Renal cortical epithelial cell (primary cell): ENCODE measurements at regions not wholly inside any gene's neighbourhood (a gene's known extent, or its start where the extent isn't known, plus 50 kb on each side); places are given as distances from the start of the nearest gene placed in this dataset.
"Not testable (repeated sequence)": the region's sequence is repeated elsewhere in the genome, so short reads cannot be mapped to it uniquely, and the experiment has no call there.

Source experiments
- DNase-seq: peaks from one replicate; pipeline ENCODE4 v3.0.0-alpha.2; 2011; ENCODE audit warnings: low read depth

DNA sequence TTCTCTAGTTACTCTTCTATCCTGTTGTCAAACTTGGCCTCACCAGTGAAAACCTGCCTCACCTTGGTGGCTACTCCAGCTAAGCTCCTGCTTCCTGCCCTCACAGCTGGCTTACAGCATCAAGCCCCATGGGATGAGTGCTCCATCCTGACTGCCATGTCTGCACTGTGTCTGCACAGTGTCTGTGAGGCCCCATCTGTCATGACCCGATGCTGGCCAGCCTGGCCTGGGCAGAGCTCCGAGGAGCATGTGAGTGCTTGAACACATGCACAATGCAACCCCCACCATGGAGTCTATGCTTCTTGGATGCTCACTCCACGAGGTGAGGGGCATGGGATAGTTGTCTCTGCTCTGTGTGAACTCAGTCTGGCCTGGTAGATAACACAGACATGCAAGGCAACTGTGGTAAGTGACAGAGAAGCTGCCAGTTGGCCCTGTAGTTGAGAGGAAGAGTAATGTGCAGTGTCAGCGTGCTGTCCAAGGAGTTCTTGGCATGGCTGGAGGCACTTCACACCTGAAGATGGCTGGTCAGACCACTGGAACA, 207.1 kb upstream of the ZNF32 start:
- DNase-seq = no peak

DNA sequence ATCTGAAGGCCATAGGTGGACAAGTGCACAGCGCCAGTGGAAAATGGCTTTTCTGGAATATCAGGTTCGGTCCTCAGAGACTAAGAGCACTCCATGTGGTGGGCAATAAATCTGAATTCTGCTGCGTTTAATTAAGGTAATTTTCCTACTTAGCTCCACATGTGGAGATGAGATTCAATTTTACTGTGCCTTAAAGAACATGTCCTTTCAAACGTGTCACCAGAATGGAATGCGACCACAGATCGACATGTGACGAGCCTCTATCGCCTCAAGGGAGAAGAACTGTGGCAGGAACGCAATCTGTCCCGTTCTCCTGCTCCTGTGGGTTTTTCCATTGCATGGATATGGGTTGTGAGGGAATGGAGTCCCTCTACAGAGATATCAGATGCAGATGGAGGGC, 205.3 kb upstream of the ZNF32 start:
- DNase-seq = no peak

DNA sequence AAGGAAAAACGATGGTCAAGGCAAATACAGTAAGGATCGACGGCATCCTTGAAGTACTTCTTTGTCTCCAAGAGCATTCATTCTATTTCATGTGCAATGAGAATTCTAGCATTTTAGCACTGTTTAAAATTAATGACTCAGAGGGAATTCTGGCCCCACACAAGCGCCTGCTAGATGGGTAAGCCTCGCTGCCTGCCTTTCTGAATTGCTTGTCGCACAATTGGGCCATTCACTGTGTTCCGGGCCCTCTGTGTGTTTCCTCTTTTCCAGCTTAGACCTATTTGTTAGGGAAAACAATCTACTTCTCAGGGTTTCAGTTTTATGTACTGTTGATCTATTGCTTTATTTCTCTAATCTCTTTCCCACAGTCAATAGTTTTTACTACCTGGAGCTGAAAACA, 204.7 kb upstream of the ZNF32 start:
- DNase-seq = no peak

DNA sequence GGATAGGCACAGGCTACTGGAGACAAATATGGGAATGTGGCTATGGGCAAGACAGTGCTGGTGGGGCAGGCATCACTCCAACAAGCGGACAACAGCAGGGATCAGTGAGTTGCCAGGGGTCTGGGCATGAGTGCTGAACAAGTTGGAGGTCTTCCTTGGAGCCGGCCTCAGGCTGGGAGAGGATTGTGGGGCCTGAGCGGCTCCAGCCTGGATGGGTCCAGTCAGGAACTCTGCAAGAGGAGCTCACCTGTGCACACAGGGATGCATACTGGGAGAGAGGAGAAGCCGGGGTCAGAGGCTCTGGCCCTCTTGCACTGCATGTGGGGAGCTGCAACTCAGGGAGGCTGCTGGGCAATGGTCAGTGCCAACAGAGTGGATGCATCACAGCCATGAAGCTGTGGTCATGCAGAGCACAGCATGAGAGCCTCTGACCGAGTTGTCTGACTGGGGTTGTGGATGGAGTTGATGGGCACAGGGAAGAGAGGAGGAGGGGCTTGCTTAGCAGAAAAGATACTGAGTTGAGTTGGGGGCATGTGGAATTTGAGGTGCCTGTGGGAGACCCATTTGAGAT, 204.0 kb upstream of the ZNF32 start:
- no peak for DNase-seq

DNA sequence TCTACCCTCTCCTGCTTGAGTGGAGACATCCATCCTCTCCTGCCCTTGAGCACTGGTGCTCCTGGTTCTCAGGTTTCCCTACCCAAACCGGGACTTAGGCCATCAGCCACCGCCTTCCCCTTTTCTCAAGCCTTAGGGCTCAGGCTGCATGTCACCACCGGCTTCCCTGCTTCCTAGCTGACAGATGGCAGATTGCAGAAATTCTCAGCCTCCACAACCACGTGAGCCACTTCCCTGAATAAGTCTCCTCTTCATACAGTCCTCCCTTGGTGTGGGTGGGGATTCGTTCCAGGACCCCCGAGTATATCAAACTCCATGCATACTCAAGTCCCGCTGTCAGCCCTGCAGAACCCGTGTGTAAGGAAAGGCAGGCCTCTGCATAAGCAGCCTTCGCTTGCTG, 203.5 kb upstream of the ZNF32 start:
- DNase-seq = no peak

DNA sequence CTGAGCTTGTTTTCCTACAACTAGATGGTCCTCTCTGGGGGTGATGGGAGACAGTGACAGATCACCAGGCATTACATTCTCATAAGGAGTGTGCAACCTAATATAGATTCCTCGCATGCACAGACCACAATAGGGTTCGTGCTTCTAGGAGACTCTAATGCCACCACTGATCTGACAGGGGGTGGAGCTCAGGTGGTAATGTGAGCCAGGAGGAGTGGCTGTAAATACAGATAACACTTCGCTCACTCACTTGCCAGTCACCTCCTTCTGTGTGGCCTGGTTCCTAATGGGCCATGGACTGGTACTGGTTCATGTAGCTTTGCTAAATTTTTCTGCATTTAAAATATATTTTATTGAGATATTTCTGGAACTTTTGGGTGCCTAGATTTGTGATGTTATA, 202.3 kb upstream of the ZNF32 start:
- no peak for DNase-seq

DNA sequence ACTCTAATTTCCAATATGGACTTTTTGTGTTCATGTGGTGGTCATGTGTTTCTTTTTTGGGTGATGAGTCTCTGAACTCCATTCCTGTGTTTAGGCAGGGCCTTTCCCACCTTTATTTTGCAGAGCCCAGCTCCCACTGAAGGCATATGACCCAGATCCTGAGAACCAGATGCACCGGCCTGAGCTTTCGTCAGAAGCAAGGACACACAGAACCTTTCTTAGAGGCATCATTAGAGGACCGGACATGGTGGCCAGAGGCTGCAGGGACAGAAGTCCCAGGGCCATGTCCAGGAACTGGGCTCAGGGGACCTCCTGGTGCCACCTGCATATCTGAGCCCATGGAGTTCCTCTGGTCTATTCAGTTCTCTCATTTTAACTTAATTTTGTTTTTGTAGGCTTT, 200.9 kb upstream of the ZNF32 start:
- DNase-seq = no peak

DNA sequence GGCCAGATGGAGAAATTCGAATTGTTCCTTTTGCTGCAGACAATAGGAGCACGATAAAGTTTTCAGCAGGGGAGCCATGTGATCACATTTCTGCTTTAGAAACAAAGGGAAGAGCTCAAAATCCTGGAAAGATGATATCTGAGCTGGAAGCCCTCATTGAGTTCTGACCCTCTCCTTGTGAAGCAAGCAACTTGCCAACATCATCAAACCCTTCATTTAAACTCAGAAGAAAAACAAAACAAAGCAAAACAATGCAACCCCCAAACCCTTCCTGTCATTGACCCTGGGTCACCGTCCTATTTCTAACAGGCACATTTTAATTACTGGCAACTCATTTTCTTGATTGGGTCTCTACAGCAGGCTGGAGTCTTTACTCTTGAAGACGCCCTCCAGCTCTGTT, 198.3 kb upstream of the ZNF32 start:
- no peak for DNase-seq

DNA sequence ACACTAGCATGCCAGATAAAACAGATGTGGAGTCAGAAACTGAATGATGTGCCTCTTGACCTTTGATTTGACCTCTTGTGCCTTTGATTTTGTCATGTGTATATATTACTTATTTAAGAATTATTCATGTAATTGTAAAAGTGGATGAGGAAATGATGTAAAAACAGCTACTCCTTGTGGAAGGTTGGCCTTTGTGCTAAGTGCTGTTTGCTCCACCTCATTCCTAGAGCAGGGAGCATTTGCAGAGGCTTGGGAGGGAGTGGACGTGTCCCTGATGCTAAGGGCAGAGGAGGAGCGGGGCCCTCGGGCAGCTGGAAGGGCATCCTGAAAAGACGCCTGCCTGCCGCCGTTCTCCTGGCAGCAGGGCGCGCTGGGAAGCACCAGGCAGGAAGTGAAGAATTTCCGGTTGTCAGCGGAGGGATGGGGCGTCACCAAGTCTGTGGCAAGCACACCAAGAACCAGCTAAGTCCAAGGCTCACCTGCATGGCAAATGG, 197.6 kb upstream of the ZNF32 start:
- no peak for DNase-seq

DNA sequence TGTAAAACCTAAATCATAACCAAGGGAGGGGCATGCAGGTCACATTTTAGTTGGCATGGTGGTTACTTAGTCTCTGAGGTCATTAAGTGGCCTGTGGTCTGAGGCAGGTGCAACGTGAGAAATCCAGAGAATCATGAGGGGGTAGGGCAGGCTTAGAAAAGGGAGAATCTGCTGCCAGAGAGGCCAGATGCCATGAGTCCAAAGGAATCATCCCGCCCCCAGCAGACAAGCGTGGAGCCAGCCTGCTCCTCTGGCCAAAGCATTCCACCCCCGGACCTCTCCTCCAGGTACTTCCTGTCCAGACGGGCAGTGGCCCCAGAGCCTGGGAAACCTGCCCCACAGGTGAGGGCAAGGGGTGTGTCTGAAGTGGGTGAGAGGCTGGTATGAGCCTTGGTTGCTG, 196.4 kb upstream of the ZNF32 start:
- DNase-seq = no peak

DNA sequence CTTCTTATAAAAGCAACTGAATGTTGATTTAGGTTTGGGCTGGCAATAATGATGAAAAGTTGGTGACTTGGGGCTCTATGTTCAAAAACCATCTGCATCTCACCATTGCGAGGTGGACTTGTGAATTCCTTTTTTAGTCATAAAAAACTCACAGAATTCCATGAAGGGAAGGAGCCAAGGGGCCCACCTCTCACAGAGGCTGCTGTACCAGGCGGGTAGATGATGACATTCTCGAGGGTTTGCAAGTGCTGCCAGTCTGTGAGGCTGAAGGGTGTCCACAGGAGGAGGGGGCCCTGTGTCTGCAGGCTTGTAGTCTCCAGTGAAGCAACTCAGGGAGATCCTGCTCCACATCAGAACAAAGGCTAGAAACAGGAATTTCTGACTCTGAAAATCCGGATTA, 195.5 kb upstream of the ZNF32 start:
- no peak for DNase-seq

DNA sequence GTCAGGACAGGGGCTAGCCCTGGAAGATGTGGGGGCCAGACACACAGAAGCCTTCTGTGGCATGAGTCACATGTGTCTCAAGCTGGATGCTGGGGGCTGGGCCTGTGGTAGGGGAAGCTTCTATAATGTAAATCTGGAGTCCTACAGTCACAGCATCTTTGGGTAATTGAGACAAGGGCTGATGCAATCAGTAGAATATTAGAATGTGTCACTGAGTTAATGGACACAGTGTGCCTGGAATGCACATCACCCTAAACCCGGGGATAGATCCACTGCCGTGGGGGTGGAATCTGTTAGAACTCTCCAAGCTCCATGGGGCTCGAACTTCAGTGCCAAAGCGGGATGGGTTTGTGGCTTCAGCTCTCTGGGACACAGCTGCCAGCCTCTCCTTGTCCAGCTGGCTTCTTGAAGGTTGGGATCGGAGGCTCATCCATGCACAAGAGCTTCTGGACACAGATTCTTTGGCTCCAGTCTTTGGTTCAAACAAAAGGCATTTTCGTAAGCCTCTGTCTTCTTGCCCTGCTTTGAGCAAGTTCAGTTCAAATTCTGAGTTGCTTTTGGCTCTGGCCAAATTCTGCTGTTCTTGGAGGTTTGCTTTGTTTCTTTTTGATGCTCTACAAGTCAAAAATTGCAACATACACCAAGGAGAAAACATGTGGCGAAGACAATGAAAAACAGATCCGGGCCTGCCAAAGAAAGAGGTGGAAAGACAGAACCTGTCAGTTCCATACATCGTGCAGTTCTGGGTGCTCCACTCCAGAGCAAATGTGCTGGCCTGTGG, 194.8 kb upstream of the ZNF32 start:
- DNase-seq = no peak

DNA sequence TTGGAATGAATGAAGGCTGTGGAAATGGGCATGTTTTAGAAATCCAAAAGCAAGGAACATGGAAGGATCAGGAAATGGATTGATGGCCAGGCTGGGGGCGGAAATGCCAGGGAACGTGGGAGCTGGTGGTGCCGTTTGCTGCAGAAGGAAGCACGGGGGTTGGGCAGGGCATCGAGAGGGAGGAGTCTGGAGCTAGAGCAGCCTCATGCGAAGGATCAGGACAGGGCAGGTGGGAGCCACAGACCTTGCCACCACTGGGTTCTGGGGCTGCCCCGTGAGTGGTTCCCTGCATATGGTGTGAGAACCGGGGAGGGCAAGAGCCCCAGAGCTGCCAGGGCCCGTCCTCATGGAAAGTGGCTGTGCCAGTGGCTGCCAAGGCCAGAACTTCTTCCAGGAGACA, 193.8 kb upstream of the ZNF32 start:
- DNase-seq = no peak

DNA sequence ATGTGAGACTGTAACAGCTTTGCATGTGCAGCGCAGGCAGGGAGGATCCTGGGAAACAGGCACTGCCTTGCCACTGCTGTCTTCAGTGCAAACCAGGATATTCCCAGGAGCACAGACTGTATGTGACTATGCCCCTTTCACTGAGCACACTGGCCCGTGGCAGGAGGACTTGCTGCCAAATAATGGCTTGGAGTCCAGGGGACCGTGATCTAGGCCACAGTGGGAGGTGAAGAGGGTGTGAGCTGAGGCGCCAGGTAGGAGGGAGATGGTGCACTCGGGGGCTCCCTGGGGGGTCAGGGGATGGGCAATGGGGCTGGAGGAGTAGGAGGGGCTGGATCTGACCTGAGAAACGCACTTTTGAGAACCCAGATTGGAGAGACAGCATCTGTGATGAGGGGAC, 193.4 kb upstream of the ZNF32 start:
- no peak for DNase-seq

DNA sequence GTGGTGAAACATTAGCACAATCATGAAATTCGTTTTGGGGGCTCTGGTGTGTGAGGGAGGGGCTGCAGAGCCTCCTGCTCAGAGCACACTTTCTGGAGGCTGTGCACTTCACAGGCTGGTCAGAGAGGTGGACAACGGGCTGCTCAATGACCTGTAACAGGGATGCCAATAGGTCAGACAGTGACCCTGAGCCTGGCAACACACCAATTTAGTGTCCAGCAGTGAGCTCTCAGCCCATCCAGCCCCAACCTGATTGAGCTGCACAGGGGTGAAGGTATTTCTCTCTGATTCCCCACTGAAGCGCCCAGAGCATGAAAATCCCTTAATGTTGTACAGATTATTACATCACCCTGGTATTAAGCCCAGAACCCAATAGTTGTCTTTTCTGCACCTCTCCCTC, 191.3 kb upstream of the ZNF32 start:
- DNase-seq = no peak

DNA sequence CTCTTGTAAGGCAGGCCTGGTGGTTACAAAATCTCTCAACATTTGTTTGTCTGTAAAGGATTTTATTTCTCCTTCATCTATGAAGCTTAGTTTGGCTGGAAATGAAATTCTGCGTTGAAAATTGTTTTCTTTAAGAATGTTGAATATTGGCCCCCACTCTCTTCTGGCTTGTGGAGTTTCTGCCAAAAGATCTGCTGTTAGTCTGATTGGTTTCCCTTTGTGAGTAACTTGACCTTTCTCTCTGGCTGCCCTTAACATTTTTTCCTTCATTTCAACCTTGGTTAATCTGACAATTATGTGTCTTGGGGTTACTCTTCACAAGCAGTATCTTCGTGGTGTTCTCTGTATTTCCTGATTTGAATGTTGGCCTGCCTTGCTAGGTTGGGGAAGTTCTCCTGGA, 186.1 kb upstream of the ZNF32 start:
- DNase-seq = not testable (repeated sequence)

DNA sequence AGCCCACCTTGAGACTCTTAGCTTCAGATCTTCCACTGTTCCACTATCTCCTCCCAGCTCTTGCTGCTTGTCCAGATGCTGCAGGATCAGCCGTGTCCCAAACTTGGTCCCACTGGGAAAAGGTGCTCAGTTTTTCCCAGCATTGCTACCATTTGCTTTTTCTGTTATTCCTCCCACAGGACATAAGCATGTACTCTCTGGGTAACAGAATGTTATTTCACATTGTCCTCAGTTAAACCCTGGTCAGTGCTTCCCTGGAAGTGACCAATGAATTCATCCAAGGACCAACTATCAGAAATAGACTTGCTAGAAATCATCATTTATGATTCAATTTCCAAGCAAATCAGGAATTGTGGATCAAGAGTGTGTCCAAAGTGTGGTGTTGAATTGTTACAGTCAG, 179.2 kb upstream of the ZNF32 start:
- DNase-seq = no peak

DNA sequence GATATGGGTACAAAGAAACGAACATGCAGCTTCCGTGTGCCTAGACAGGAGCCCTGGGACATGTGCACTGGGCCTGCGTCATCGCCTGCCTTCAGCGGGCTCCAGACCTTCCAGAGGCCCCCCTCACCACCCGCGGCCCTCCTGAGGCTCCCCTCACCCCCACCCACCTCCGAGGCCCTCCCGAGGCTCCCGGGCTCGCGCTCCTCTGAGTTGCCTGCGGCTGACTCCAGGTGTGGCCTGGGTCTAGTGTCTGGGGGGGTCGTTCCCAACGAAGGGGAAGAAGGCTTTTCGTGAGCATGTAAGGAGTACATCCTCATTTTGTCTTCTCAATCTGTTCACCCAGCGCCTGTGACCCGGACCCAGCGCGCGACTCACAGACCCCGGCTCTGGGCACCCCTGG, 177.3 kb upstream of the ZNF32 start:
- no peak for DNase-seq

DNA sequence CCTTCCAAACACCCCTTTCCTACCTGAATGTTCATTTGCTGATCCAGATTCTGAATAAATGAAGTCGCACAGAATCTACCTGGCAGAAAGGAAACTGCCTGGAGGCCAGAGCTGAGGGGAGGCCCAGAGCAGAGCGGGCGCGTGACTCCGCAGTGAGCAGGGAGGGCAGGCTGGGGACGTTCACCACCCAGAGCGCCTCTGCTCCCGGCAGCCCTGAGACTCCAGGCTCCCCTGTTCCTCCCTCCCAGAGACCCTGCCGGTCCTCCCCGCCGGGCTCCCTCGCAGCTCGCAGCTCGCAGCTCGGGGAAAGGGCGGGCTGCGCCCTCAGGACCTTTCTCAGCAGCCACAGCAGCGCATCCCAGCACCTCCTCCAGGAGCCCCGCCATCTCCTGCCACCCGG, 176.7 kb upstream of the ZNF32 start:
- DNase-seq = no peak

DNA sequence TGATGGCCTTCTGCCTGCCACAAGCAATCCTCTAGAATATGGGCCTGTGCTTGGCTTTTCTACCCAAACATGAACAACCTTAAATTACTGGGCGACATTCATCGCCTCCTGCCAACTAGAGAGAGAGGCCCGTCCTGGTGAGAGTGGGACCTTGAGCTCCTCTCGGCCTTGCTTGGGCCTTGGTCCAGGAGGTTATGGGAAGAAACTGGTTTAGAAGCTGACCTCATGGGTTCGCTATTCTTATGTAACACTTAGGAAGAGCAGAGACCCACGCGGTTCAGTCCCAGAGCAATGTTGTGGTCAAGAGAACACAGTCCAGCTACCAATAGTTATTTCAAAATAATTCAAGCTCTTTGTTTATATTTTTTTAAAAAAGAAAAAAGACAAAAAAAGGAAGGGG, 176.3 kb upstream of the ZNF32 start:
- peak; percentile 1 for DNase-seq

DNA sequence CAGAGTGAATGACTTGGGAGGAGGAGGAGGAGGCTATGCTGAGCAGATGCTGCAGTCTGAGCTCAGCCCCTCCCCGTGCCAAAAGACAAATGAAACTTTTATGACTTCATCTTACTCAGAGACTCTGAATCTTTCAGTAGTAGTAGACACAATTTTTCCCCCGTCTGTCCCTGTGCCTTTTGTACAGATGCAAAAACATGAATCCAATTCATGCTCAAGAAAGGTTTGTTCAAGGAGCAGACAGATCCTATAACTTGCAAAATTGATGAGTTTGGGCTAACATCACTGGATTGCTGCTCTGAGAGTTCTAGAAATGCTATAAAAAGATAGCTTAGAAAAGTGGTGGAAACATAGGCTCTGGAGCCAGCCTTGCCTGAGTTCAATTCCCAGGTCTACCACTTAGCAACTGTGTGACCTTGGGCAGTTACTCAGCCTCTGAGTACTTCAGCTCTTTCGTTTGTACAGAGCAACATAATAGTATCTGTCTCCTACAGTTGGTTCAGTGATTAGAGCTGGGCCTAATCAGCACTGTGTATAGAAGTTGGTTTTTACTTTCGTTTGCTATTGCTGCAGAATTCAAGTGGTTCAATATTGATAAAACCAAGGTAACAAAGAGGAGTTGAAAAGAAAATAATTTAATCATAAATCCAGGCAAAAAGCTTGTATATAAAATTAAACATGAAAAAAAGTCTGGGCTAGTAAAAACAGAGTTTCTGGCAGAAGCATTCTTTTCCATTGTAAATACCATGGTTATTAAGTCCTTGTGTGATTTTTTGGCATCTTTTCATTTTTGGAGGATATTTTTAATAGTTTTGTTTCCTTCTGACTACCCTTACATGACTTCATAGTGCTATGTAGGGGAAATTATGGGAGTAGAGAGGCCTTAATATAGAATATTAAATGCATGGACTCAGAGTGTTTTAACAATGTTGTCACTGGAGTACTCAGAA, 174.2 kb upstream of the ZNF32 start:
- no peak for DNase-seq

DNA sequence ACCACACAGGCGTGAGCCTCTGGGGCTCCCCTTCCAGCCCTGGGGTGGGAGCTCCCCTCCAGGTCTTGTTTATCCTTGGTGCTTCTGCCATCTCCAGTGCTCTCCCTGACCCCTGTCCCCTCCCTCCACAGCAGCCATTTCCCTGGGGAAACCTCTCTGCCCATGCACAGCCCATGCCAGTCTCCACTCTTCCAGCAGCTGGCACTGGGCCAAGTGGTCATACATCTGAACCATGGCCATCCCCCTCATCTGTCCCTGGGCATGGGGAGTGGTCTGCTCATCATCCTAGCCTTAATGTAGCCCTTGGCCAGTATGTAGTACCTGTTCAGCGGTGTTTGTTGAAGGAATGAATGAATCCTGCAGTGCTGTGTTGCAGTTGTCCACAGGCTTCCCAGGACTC, 172.4 kb upstream of the ZNF32 start:
- DNase-seq = no peak
